ENCODE measurements at regions not wholly inside any gene's neighbourhood (a gene's known extent, or its start where the extent isn't known, plus 50 kb on each side); places are given as distances from the start of the nearest gene placed in this dataset.

DNA sequence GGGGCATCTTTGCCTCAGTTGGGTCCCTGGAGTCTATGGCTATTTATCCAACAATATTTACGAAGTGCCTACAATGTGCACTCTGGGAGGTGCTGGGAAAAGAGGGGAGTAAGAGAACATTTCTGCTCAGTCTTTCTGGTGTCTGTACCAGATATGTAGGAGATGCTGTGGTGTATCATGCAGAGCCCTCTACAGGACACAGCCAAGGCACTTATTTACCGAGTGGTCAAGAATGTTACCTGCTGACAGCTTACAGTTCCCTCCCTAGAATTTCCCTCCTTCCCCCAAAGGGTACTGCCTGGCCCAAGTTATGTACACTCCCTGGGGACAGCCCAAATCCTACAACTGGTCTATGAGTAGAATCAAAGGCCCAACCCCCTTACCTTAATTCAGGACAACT is 177.7 kb downstream of the C1orf94 start:
- no peak overlapping the region for H3K4ac ChIP-seq (ENCODE audit: low read depth, low read length)
- no peak overlapping the region for H3K27ac ChIP-seq (ENCODE audit: low read depth, low read length)
- H3K79me1 ChIP-seq (ENCODE audit: low read length) = no peaks in the 10 kb centered on the region
- H3K4me3 ChIP-seq (ENCODE audit: low read depth, low read length) = no peak overlapping the region
- H3K23ac ChIP-seq (ENCODE audit: low read length) = no peak overlapping the region
- no peak overlapping the region for H2BK12ac ChIP-seq (ENCODE audit: low read length)
- DNase-seq = no peak
- H4K8ac ChIP-seq (ENCODE audit: low read depth, low read length) = no peak overlapping the region
- H3K18ac ChIP-seq (ENCODE audit: low read length) = no peak overlapping the region
- no peak overlapping the region for H2AFZ ChIP-seq (ENCODE audit: insufficient read depth, low read length, poor library complexity)
- H3K9me3 ChIP-seq (ENCODE audit: insufficient read depth, low read depth, low read length) = no peaks in the 10 kb centered on the region
- no peak overlapping the region for H4K12ac ChIP-seq (ENCODE audit: low read depth, low read length)
- no peaks in the 10 kb centered on the region for H3K36me3 ChIP-seq (ENCODE audit: control insufficient read depth in 1 of 2, insufficient read depth in 2 of 2, low read length in 2 of 2)
- H3K9ac ChIP-seq (ENCODE audit: low read length) = no peak overlapping the region
- no peak overlapping the region for H3K14ac ChIP-seq (ENCODE audit: low read length)
- no peak overlapping the region for H2AK5ac ChIP-seq (ENCODE audit: low read length)
- H3K27me3 ChIP-seq (ENCODE audit: insufficient read depth, low read length) = no peaks in the 10 kb centered on the region
- no peaks in the 10 kb centered on the region for H3K79me2 ChIP-seq (ENCODE audit: control insufficient read depth, insufficient read depth, low read length, poor library complexity)
- H4K91ac ChIP-seq (ENCODE audit: low read depth, low read length) = no peak overlapping the region
- H3K4me1 ChIP-seq (ENCODE audit: control insufficient read depth in 1 of 2, insufficient read depth in 2 of 2, low read length in 2 of 2) = no peaks in the 10 kb centered on the region
- no peak overlapping the region for H3K4me2 ChIP-seq (ENCODE audit: low read length)
- no CpG with 5 or more reads among the region's 2 CpGs for WGBS (ENCODE audit: extremely low coverage, insufficient coverage, insufficient read length)
- no peak overlapping the region for H2BK5ac ChIP-seq (ENCODE audit: low read depth, low read length, poor library complexity)
- no peak overlapping the region for H2BK120ac ChIP-seq (ENCODE audit: insufficient read depth, low read length, poor library complexity)

DNA sequence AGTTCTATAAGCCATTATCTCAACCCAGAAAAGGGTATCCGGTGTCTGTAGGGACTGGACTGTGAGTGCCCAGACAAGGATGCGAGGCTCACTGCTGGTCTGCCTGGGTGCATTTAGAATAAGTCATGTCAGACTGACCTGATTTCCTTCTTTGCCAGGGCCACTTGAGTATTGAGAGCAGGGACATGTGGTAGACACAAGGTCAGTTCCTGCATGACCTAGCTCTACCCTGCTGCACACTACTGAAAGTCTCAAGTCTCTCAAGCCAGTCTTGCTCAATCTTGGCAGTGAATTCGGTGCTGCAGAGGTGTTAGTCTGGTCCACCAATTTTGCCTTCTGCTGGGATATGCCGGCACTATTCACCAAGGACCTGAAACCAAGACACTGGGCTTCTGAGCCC is 180.1 kb downstream of the C1orf94 start:
- Histone ChIP-seq H3K14ac (ENCODE audit: low read length) (no peak overlapping the region), H3K4me3 (ENCODE audit: low read depth, low read length) (no peak overlapping the region), H4K12ac (ENCODE audit: low read depth, low read length) (no peak overlapping the region), H3K9me3 (ENCODE audit: insufficient read depth, low read depth, low read length) (no peaks in the 10 kb centered on the region), H3K27me3 (ENCODE audit: insufficient read depth, low read length) (no peaks in the 10 kb centered on the region), H4K91ac (ENCODE audit: low read depth, low read length) (no peak overlapping the region), H3K4me2 (ENCODE audit: low read length) (no peak overlapping the region), H2AFZ (ENCODE audit: insufficient read depth, low read length, poor library complexity) (no peak overlapping the region), H3K79me2 (ENCODE audit: control insufficient read depth, insufficient read depth, low read length, poor library complexity) (no peaks in the 10 kb centered on the region), H3K79me1 (ENCODE audit: low read length) (no peaks in the 10 kb centered on the region), H3K4ac (ENCODE audit: low read depth, low read length) (no peak overlapping the region), H3K23ac (ENCODE audit: low read length) (no peak overlapping the region), H2BK12ac (ENCODE audit: low read length) (no peak overlapping the region), H2BK5ac (ENCODE audit: low read depth, low read length, poor library complexity) (no peak overlapping the region), H2BK120ac (ENCODE audit: insufficient read depth, low read length, poor library complexity) (no peak overlapping the region), H2AK5ac (ENCODE audit: low read length) (no peak overlapping the region), H4K8ac (ENCODE audit: low read depth, low read length) (no peak overlapping the region), H3K9ac (ENCODE audit: low read length) (no peak overlapping the region), H3K18ac (ENCODE audit: low read length) (no peak overlapping the region), H3K4me1 (ENCODE audit: control insufficient read depth in 1 of 2, insufficient read depth in 2 of 2, low read length in 2 of 2) (no peaks in the 10 kb centered on the region), H3K36me3 (ENCODE audit: control insufficient read depth in 1 of 2, insufficient read depth in 2 of 2, low read length in 2 of 2) (no peaks in the 10 kb centered on the region), H3K27ac (ENCODE audit: low read depth, low read length) (no peak overlapping the region)
- WGBS (ENCODE audit: extremely low coverage, insufficient coverage, insufficient read length) = no CpG with 5 or more reads among the region's 4 CpGs
- DNase-seq = no peak

- Histone ChIP-seq H3K4ac (ENCODE audit: low read depth, low read length) (no peak overlapping the region), H3K79me1 (ENCODE audit: low read length) (no peaks in the 10 kb centered on the region)
Measured at GRCh38 chr1:34358636-34359035, 181.9 kb downstream of the C1orf94 start.

DNA sequence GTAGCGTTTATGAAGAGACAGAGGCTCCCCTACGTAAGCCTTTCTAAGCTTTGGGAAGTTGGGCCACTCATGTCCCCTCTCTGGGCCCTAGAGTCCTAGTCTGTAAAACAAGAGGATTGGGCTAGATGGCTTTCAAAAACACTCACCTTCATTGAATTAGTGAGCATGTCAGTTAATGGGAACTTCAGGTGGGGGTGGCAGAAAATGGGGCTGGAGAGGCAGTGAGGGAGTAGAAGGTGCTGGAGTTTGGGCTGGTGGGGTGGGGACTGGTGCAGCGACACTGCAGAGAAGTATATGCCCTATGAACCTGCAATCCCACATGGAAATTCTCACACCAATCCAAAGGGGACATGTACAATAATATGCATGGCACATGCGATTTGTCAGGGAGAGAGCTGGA is 182.7 kb downstream of the C1orf94 start:
- no peak overlapping the region for H2BK12ac ChIP-seq (ENCODE audit: low read length)
- H2AK5ac ChIP-seq (ENCODE audit: low read length) = no peak overlapping the region
- no peaks in the 10 kb centered on the region for H3K79me2 ChIP-seq (ENCODE audit: control insufficient read depth, insufficient read depth, low read length, poor library complexity)
- no peak overlapping the region for H3K14ac ChIP-seq (ENCODE audit: low read length)
- no peak overlapping the region for H2BK120ac ChIP-seq (ENCODE audit: insufficient read depth, low read length, poor library complexity)
- H3K36me3 ChIP-seq (ENCODE audit: control insufficient read depth in 1 of 2, insufficient read depth in 2 of 2, low read length in 2 of 2) = no peaks in the 10 kb centered on the region
- no peak overlapping the region for H2BK5ac ChIP-seq (ENCODE audit: low read depth, low read length, poor library complexity)
- H3K27me3 ChIP-seq (ENCODE audit: insufficient read depth, low read length) = no peaks in the 10 kb centered on the region
- no peak overlapping the region for H4K12ac ChIP-seq (ENCODE audit: low read depth, low read length)
- no peak overlapping the region for H3K4ac ChIP-seq (ENCODE audit: low read depth, low read length)
- H3K79me1 ChIP-seq (ENCODE audit: low read length) = no peaks in the 10 kb centered on the region
- H3K9me3 ChIP-seq (ENCODE audit: insufficient read depth, low read depth, low read length) = no peaks in the 10 kb centered on the region
- no peak overlapping the region for H2AFZ ChIP-seq (ENCODE audit: insufficient read depth, low read length, poor library complexity)
- H3K9ac ChIP-seq (ENCODE audit: low read length) = no peak overlapping the region
- no peak overlapping the region for H3K18ac ChIP-seq (ENCODE audit: low read length)
- H4K91ac ChIP-seq (ENCODE audit: low read depth, low read length) = no peak overlapping the region
- no peak overlapping the region for H3K23ac ChIP-seq (ENCODE audit: low read length)
- no peak overlapping the region for H3K4me2 ChIP-seq (ENCODE audit: low read length)
- H3K4me1 ChIP-seq (ENCODE audit: control insufficient read depth in 1 of 2, insufficient read depth in 2 of 2, low read length in 2 of 2) = no peaks in the 10 kb centered on the region
- no peak overlapping the region for H4K8ac ChIP-seq (ENCODE audit: low read depth, low read length)
- H3K4me3 ChIP-seq (ENCODE audit: low read depth, low read length) = no peak overlapping the region
- H3K27ac ChIP-seq (ENCODE audit: low read depth, low read length) = no peak overlapping the region
- WGBS (ENCODE audit: extremely low coverage, insufficient coverage, insufficient read length) = no CpG with 5 or more reads among the region's 4 CpGs
- DNase-seq = no peak

More at GRCh38 chr1:34358636-34359035, 181.9 kb downstream of the C1orf94 start:
- H4K91ac ChIP-seq (ENCODE audit: low read depth, low read length) = no peak overlapping the region
- H3K9me3 ChIP-seq (ENCODE audit: insufficient read depth, low read depth, low read length) = no peaks in the 10 kb centered on the region
- H3K27ac ChIP-seq (ENCODE audit: low read depth, low read length) = no peak overlapping the region
- H3K27me3 ChIP-seq (ENCODE audit: insufficient read depth, low read length) = no peaks in the 10 kb centered on the region
- H3K4me3 ChIP-seq (ENCODE audit: low read depth, low read length) = no peak overlapping the region
- H3K4me2 ChIP-seq (ENCODE audit: low read length) = no peak overlapping the region
- H2AK5ac ChIP-seq (ENCODE audit: low read length) = no peak overlapping the region
- no peak overlapping the region for H4K8ac ChIP-seq (ENCODE audit: low read depth, low read length)
- H2BK5ac ChIP-seq (ENCODE audit: low read depth, low read length, poor library complexity) = no peak overlapping the region
- H3K36me3 ChIP-seq (ENCODE audit: control insufficient read depth in 1 of 2, insufficient read depth in 2 of 2, low read length in 2 of 2) = no peaks in the 10 kb centered on the region
- no peak for DNase-seq
- H3K4me1 ChIP-seq (ENCODE audit: control insufficient read depth in 1 of 2, insufficient read depth in 2 of 2, low read length in 2 of 2) = no peaks in the 10 kb centered on the region
- H3K14ac ChIP-seq (ENCODE audit: low read length) = no peak overlapping the region
- WGBS (ENCODE audit: extremely low coverage, insufficient coverage, insufficient read length) = no CpG with 5 or more reads among the region's 2 CpGs
- no peaks in the 10 kb centered on the region for H3K79me2 ChIP-seq (ENCODE audit: control insufficient read depth, insufficient read depth, low read length, poor library complexity)
- H3K18ac ChIP-seq (ENCODE audit: low read length) = no peak overlapping the region
- H4K12ac ChIP-seq (ENCODE audit: low read depth, low read length) = no peak overlapping the region
- no peak overlapping the region for H2BK12ac ChIP-seq (ENCODE audit: low read length)
- no peak overlapping the region for H2AFZ ChIP-seq (ENCODE audit: insufficient read depth, low read length, poor library complexity)
- H3K23ac ChIP-seq (ENCODE audit: low read length) = no peak overlapping the region
- no peak overlapping the region for H2BK120ac ChIP-seq (ENCODE audit: insufficient read depth, low read length, poor library complexity)
- no peak overlapping the region for H3K9ac ChIP-seq (ENCODE audit: low read length)
